ENCODE measurements at regions not wholly inside any gene's neighbourhood (a gene's known extent, or its start where the extent isn't known, plus 50 kb on each side); places are given as distances from the start of the nearest gene placed in this dataset.
"Not testable (repeated sequence)": the region's sequence is repeated elsewhere in the genome, so short reads cannot be mapped to it uniquely, and the experiment has no call there.

DNA sequence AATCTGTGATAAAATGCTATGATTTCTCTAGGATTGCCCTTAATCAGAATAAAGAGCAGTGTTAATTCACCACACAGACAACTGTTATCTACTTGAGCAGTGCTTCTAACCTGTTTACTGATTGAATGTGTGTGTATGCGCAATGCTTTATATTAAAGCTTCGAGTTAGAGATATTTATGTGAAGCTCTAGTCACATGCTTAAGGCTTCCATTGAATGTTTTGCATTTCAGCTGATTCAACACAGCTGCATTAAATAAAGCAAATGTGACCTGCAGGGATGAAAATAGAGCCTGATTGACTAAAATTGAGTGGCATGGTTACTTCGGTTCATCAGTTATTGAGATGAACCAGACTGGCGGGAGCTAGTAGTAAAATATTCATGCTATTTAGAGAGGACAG lies 395.3 kb downstream of the JRKL start:
- DNase-seq: no peak

DNA sequence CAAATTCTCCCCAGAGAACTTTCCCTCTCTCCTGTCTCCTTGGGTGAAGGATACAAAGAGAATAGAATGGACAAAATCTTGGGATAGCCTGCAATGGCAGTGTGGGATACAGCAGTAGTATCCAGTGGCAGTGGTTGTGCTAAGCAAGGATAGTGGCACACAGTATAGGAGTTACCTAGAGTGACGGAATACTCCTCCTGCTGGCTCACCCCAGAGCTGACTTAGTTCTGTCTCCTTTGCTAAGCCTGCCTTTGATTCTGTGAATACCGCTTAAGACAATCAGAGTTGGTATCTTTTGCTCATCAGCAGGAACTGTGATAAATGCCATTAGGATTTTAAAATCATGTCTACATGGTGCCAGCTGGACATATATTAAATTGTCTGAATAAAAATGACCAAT lies 404.3 kb downstream of the JRKL start:
- no peak for DNase-seq

DNA sequence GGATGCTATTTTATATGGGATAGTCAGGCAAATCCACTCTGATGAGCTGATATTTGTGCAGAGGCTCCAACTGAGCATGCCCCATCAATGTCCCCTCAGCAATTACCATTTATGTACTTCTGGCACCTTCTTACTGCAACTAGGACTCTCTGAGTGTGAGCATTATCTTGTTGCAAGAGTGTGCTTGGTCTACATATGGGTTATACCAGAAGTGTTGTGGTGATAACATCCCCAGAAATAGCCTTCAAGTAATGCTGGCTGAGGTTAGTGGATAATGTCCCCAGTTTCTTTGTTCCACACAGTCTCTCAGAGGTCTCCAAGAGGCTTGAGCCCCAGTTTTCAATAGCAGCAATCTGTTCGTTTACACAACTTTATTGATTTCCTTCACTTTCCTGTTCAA lies 408.6 kb downstream of the JRKL start:
- DNase-seq: no peak

DNA sequence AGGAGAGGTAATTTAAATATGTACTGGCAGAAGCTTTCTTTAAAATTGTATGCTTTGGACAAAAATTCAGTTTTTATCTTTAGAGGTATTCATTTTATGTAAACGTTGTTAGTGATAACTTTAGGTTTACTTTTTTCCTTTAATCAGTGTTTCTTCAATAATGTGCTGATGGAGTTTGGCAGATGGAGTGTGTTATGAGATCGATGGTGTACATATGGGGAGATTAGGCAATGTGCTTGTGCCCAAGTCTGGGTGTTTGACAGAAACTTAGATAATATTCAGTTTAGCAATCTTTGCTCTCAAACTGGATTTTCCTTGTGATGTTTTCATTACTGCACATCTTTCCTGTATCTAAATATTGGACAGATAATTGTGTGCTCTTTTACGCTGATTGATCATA lies 425.4 kb downstream of the JRKL start:
- no peak for DNase-seq

DNA sequence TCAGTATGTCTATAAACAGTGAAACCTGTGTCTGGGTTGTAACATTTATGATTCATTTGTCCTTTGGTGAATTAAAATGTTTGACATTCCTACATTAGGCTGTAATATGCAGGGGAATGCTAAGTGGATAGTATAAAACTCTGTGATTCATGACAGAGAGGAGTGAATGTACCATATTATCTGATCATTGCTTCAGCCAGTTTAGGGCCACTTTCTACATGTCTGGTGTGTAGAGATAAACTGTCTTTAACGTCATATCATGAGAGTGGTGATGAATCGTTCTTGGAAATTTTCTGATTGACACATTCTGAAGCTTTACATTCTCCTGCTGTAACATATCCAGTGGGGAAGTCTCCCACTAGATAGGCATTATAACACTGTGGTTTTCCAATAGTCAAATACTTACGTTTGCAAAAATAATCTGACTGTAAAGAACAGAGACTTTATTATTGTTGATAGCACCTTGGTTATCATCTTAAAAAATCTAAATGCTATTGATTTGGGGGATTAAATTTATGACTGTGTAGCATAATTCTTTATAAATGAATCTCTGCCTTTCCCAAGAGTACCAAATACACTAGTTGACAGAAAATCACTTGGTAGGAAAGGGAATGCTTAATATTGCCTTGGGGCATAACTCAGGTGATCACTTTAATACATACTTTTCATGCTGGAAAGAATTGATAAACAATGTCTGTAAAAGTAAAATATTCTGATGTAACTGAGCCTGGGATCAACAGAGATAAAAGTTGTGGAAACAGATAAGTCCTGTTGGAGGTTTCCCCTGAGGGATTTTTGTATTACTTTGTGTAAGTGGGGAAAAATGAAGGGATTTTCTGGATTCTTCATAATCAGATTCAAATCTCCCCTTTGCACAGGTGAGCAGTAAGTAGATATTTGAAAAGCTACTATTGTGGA lies 427.9 kb downstream of the JRKL start:
- no peak for DNase-seq

DNA sequence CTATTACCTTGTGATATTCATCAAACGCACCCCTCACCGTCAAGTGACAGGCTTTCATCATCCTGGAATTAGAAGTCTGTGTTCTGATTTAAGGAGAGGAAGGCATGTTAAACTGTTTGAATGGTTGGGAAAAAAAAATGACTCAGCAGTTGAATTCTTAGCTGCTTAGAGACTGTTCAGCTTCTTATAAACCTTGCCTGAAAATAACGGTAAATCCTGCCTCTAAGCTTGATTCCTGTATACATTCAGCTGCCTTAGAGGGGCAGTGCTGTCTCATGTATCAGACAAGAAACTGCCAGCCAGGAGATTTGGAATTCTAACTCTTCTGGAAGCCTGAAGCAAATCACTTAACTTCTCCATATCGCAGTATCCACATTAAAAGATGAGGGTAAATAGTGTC lies 437.4 kb downstream of the JRKL start:
- no peak for DNase-seq

DNA sequence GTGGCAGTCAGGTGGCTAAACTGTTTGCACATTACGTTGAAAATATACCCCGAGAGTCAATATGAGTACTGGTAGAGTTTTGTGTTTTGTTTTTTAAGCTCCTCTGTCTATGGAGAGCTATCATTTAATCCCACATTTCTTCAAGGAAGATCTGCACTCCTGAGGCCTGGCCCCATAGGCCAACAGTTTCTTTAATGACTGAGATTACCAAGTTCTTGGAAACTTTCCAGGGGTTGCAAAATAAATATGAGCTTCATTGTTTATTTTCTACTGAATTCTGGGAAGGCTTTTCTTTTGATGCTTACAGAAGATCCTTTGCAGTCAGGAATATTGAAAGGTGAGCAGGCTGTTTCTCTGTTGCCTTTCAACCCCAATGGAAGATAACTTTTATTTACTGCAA lies 452.0 kb downstream of the JRKL start:
- DNase-seq: no peak

DNA sequence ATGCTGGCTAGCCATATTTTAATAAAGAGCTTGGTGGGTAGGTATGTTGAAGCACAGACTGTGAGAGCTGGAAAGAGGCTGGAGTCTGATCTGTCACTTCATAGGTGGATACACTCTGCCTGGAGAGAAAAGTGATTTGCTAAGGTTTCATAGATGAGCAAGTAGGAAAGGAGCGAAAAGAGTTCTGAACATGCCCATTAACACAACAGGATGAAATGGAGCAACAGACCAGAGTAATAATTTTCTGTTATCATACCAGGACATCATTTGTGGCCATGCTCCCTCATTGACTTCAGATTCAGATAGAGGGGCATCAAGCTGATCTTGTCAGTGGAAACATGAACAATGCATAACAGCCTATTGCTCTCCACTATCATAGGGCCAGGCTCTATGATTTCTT lies 452.9 kb downstream of the JRKL start:
- DNase-seq: no peak

DNA sequence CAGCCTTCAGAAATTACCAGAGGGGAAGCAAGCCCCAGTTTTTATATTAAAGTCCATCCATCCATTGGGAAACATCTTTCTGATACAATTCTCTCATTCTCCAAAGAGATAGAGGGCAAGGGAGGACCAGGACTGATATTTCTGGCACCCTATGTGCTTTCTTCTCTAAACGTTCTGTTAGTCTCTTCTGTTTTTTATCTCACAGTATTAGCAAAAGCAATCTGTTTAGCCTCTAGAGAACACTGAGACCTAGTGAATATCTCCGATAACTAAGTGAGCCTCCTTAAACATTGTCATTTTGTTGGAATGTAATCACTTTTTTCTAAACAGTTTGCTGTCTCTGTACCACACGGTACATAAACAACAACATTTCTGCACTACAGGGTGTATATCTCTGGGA lies 464.6 kb downstream of the JRKL start:
- DNase-seq: no peak

DNA sequence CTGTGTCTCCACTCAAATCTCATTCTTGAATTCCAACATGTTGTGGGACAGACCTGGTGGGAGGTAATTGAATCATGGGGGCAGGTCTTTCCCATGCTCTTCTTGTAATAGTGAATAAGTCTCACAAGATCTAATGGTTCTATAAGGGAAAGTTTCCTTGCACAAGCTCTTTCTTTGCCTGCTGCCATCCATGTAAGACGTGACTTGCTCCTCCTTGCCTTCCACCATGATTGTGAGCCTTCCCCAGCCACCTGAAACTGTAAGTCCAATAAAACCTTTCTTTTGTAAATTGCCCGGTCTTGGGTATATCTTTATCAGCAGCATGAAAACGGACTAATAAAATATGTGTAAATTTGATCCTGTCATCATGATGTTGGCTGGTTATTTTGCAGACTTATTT lies 471.9 kb downstream of the JRKL start:
- DNase-seq: not testable (repeated sequence)

DNA sequence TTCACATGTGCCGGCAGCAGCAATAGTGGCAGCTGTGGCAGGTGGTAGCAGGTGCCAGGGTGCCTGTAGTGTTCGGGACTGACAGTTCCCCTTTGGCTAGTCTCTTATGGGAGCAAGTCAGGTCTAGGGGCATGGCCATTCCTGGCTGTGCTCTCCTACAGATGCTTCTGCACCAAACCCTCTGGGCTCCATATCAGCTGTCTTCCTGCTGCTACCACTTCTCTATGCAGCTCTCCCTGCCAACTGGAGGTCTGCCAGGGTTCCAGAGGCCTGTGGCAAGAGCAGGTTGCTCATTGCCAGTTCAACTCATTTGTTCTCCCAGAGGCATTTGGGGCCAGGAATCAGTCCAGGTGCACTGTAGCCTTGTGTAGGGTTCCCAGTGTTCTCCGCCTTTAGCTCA lies 473.7 kb downstream of the JRKL start:
- DNase-seq: no peak

DNA sequence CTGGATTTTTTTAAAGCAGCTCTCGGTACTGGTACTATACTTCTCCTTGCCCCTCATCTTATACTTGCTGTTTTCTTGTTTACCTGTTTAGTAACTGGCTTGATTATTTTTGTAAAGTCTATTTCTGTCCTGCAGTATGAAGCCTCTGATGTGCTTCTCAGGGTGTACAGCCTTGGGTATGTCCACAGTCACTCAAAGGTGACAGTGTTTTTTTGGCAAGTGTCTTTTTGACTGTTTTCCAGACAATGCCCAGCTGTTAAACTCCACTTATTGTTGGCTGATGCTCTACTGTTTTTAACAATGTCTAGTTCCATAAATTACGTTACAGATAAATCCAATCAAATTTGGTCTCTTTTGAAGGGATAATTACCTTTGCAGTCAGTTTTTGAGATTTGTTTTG lies 475.2 kb downstream of the JRKL start:
- DNase-seq: no peak

DNA sequence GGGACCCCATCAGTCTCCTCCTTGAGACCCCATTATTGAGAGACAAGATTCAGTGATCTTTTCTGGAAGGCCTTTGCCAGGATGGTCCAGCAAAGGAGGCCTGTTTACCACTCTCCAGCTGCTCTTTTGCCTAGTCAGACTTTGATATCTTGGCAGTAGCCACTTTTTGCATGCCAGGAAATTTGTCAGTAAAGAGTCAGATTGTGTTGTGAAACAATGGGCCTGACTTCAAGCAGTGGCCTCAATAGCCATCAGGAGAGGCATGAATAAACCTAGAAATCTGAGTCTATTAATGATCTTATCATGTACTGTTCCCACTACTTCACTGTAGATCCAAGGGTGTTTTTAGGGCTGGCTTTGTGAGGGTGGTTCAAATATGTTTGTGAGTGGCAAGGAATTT lies 479.4 kb downstream of the JRKL start:
- DNase-seq: no peak

DNA sequence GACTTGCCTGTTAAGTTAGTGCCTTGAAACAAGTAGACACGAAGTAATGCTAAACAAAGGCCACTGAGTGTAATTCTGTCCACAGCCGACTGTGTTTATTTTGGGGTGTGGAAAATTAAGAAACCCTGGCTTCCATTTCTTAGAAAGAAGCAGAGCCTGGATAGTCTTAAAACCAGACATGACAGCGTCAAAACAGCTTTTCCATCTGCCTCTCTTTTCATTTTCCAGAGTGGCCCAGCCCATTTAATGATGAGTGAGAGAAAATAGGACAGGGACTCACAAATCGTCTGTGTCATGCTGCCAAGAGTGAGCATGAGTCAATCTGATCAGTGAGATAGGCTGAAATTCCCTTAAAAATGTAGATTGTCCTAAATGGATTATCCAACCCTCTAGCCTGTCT lies 485.9 kb downstream of the JRKL start:
- no peak for DNase-seq

DNA sequence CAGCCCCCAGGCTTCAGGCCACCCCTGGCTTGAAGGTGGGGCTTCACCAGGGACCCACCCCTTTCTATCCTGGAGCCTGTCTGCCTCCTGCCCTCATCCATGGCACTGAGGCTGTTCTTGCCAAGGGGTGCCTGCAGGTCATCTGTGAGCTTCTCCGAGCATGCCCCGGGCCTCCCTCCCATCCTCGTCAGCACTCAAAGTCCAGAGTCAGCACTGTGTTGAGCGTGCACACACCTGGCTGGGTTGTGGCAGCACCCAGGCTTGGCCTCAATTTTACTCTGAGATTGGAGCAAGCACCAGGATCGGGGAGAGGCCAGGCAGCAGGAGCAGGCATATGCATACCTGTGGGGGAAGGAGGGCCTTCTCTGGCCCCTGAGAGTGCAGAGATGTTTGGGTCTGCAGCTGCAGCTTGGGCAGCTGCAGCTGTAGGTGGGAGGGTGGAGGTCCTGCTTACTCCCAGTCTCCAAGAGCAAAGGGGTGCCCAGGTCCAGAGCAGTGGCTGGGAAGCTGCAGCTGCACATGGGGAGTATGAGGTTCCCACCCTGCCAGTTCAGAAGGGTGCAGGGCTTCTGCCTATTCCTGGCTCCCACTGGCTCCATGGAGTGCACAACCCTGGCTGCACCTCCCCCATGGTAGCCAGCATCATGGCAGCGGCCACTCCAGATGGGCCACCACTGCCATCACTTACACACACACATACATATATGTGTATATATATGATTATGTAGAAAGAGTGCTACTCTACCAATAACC lies 488.7 kb downstream of the JRKL start:
- DNase-seq: no peak

DNA sequence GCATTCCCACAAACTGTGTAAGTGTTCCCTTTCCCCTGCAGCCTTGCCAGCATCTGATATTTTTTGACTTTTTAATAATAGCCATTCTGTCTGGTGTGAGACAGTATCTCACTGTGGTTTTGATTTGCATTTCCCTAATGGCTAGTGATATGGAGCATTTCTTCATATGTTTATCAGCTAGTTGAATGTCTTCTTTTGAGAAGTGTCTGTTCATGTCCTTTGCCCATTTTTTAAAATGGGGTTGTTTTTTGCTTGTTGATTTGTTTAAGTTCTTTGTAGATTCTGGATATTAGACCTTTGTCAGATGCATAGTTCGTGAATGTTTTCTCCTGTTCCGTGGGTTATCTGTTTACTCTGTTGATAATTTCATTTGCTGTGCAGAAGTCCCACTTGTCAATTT lies 492.8 kb downstream of the JRKL start:
- not testable (repeated sequence) for DNase-seq

DNA sequence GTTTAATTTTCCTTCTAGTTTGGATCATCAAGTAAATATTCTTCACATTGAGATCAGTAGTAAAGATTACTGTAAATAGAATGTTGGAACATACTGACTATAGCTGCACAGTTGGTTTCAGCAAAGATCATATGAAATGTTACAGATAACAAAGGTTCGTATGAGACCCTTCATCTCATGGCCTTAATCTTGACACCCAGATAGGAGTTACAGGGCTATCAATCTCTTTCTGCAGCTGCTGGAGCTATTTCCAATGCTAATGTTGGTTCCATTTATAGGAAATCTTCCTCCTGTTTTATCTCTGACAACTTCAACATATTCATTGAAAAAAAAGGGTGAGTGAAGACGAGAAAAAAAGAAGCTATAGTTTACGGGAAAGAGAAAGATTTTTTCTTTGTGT lies 495.6 kb downstream of the JRKL start:
- DNase-seq: no peak

DNA sequence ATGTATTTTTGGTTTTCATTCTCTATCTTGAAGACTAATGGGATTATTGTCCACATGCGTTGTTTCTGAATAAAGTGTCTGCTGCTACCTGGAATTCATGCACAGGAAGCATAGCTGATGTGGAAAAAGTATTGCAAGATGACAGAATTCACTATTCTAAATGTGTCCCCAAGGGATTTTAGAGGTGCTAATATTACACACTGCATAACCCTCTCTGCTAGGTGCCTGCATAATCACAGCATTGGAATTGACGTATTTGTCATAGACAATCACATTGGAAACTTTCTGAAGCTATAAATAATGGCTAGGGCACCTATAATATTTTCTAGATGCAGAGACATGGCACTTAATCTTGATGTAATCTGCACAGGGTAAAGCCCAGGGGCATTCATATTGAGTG lies 496.1 kb downstream of the JRKL start:
- DNase-seq: no peak

DNA sequence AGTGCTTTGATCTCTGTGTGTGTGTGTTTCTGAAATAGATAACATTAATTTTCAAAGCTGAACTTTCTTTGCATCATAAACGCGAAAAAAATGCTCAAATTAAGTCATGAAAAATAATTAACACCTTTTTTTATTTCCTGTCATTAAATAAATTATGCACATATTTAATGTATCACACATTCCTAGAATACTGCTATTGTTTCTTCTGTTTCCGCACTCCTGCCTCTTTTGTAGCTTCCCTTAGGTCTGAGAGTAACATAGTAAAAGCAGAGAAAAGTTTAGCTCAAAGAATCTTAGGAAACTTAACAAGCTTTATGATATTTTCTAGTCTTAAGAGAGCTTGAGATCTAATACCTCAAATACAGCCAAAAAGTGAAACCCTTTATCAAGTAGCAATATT lies 504.2 kb downstream of the JRKL start:
- DNase-seq: no peak

DNA sequence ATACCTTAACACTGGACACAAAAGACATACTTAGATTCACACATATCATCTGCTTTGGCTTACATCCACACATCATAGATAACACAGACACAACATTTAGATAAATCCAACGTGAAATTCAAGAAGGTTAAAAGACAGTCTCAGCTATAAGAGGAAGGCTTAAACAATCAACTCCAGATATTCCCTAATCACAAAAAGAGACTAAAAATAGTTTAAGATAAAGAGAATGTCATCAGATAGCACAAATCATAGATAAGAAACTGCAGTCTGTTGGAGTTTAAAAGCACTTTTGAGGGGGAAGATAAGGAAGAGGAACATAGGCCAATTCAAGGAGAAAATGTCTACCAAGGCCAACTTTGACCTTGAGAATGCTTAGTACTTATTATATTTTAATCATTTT lies 504.8 kb downstream of the JRKL start:
- DNase-seq: no peak

DNA sequence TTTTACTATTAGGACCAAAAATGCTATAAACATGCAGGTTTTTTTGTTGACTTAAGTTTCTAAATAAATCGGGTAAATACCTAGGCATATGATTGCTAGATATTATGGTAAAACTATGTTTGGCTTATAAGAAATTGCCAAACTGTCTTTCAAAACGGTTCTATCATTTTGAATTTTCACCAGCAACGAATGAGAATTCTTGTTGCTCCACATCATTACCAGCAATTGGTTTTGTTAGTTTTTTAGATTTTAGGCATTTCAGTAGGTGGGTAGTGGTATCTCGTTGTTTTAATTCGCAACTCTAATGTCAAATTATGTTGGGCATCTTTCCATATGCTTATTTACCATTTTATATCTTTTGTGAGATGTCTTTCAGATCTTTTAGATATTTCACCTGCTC lies 510.2 kb downstream of the JRKL start:
- DNase-seq: no peak

DNA sequence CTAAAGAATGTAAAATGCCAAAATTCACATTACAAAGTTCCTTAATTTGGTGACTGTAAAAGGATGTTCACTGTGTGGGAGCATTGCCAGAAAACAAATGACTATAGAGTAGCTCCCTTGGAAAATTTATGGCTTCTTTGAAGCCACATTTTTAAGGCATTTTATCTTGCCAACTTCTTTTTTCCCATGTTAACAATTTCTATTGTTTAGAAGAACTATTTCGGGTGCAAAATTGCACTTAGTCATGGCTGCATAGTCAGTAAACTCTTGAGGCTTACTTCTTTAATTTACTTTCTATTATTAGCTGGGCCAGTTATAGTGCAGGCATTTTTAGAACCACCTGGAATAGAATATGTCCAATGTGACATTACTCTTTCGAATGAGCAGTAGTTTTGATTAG lies 515.3 kb downstream of the JRKL start:
- no peak for DNase-seq

DNA sequence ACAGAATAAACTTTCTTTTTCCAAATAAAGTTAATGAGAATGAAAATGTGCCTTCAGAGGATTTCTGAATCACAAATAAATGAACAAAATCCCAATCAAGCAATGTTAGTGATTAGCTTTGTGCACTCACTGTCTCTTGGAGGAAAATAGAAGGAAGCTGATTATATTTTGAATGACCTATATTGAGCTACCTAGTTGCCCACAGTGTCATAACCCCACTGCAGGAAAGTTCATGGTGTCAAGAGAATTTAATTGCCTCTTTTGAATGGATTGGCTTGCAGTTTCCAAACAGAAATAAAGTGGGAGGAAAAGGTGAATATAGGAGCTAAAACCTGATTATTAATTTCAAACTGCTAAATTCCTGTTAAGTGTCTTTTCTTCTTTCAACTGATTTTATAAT lies 515.9 kb downstream of the JRKL start:
- DNase-seq: no peak

DNA sequence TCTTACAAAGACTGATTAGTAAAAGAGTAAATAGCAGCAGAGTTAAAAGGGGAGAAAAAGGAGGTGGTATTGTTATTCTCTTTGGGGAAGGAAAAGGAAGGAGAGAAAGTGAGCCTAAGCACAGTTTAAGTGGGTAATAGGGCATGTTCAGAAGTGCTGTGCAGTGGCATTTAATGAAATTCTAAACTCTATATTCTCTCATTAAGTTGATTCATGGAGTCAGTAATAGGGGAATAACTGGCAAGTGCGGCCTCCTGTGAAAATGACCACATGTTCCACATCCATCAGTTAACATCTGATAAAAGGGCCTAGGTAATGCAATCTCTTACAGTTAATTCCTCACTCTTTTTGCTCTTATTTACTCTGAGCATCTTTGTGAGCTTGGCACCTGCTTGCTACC lies 516.7 kb downstream of the JRKL start:
- DNase-seq: no peak

DNA sequence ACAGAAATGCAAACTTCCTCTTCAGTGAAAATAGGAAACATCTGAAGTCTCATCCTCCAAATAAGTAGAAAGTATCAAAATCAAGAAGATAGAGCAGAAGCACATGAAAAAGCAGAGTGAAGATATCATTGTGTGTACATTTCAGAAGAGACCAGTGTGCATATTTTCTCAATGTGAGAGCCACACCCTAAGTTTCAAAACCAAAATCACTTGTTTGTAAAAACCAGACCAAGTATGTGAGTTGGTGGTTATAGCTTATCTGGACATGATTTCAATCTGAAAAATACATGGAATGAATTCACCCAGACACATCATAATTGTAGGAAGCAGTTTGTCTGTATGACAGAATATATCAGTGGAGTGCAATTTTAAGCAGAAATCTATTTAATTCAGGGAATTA lies 536.0 kb downstream of the JRKL start:
- no peak for DNase-seq
